IPS DF 4.7 (cell line): ENCODE measurements at regions not wholly inside any gene's neighbourhood (a gene's known extent, or its start where the extent isn't known, plus 50 kb on each side); places are given as distances from the start of the nearest gene placed in this dataset.

Experiments
- DNase-seq: peaks from one replicate; pipeline ENCODE4 v3.0.0-alpha.2; 2013; ENCODE audit warnings: low spot score; ENCODE audit errors: extremely low read depth

GRCh38 chr12:60844101-60844500 is 1248.3 kb downstream of the SLC16A7 start:
- no peak for DNase-seq

DNA sequence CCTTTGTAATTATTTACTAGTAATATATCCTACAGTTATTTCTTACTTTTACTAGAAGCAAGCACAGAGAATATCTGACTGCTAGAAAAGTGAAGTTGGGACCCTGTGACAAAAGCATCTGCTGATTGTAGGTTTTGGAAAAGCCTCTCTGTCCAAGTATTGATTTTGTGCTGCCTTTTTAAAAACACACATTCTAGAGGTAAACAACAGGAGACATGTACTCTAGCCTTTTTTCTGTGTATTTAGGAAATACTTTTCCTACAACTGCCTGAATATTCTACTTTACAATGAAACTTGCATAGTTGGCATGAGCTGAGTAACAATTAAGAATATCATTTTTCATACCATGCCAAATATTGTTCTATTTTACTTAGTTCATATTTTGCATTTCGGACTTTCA is 1249.0 kb downstream of the SLC16A7 start:
- DNase-seq = no peak

DNA sequence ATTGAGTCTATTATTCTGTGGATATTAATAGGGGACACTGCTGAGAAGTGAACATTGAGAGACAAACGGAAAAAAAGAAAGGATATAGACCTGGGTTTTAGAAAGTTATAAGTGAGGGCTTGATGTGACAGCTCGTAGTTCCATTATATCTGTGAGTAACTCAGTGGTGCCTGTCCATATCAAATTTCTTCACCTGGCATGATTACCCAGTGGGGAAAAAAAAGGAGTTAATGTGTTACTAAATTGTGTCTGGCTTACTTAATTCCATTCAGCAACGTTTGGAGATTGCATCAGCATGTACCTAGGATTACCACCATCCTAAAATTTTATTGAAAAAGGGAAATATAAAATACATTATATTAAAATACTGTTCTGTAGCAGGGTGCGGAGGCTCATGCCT is 1249.9 kb downstream of the SLC16A7 start:
- no peak for DNase-seq

GRCh38 chr12:60847281-60847680 is 1251.5 kb downstream of the SLC16A7 start:
- DNase-seq = no peak

DNA sequence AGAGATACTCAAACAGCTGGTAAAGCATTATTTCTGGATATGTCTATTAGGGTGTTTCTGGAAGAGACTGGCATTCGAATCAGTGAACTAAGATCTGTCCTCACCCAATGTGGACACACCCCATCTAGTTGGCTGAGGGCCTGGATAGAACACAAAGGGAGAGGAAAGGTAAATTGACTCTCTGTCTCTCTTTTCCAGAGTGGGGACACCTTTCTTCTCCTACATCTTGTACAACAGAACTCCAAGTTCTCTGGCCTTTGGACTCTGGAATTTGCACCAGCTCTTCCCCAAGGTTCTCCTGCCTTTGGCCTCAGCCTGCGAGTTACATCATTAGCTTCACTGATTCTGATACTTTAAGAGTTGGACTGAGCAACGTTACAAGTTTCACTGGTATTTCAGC is 1253.9 kb downstream of the SLC16A7 start:
- DNase-seq = no peak

DNA sequence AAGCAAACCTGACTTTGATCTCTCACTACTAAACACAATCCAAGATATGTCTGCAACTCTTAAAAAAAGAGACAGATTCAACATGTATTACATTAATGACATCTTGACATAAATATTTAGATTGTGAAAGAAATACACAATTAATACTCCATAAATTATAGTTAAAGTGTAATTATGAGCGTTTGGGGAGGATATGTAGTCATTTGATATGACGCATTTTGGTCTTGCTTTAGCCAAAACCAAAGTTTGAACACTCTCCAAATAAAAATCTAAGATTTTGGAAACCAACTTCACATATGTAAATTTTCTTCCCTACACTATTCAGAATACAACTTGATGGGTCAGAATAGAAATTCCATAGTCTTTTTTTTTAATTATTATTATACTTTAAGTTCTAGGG is 1257.6 kb downstream of the SLC16A7 start:
- no peak for DNase-seq

DNA sequence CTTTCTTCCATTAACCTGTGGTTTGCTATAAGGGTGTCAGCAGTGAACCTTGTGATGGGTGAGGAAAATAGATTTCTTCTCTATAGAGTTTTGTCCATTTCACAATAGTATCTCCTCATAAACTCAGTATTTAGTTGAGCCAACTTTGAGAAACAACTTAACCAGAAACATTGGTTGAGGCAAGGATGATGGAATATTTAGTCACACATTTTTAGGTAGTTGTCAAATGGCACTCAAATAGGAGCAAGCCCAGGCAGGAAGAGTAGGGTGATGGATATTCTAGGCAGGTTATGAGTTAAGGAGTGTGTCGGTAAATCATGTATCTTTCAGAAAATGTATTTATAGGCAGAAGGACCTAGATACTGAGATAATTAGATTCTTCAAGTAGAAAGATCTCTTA is 1267.6 kb downstream of the SLC16A7 start:
- DNase-seq = no peak

DNA sequence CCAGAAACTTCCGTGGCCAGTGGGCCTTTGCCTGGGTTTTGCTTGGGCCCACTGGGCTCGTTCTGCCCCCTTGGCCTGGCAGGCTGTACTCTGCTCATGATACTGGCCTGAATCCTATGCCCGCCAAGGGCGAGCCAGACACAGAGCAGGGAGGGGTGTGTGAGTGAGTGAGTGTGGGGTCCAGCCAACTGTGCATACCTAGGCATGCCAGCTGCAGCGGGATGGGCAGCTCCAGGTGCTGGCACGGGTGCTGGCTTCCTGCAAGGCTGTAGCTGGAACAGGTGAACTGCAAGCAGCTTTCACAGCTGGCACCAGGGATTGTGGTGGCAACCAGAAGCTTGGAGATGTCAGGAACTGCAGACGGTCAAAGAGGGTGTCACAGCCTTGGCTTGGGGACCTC is 1276.4 kb downstream of the SLC16A7 start:
- no peak for DNase-seq

GRCh38 chr12:60872850-60873713 is 1277.3 kb downstream of the SLC16A7 start:
- no peak for DNase-seq

DNA sequence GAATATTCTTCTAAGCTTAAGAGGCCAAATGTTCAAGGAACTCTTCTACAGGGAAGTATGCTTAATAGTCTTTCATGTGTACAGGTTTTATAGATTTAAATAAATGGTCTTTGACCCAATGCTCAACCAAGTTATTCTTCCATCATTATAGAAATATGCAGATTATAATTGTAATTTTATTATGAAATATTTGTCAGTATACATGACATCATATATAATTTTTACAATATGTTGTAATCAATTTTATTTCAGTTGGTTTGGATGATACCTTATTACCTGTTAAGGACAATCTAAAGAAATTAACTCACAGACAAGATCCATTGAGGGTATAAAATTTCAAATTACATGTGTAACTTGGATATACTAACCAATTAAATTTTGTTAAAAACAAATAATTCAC is 1278.3 kb downstream of the SLC16A7 start:
- DNase-seq = no peak

DNA sequence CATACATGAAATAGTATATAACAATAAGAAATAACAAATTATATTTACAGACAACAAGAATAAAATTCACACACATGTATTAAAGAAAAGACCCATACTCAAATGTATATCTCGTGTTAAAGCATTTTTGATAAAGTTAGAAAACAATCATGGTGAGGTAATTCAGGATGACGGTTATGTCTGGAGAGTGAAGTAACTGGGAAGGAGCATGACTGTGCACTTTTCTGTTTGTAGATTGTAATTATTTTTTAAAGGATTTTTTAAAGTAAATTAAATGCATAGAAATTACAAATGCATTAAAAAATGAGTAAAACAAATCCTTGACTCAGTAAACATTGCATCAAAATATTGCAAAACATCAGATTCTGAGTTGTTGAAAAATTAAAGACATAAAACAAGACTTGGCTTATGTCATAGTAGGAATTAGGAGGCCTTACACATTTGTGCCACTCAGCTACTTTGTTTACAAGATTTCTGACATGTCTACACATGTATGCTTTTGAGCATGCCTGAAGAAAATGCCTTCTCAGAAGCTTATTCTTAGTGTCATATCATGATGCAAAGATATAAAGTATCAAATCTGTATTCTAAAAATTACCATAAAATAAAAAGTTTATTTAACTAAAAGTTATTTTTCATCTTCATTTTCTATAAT is 1325.1 kb downstream of the SLC16A7 start:
- no peak for DNase-seq

GRCh38 chr12:60921541-60921940 is 1325.7 kb downstream of the SLC16A7 start:
- no peak for DNase-seq

DNA sequence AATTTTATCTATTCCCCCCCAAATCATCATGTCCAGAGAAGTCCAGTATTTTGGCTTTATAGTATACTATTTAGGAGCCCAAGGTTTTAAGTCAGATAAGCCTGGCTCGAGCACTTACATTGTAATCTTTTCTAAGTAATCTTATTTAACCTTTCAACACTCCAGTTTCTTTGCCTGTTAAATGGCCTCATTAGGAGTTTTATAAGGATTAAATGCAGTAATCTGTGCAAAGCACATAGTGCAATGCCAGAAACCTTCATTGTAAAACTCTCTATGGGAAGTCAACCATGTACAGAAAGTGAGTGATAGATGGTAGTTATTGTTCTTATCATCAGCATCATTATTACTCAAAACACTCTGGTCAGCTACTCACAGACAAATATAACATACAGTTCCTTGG is 1330.4 kb downstream of the SLC16A7 start:
- no peak for DNase-seq

- no peak for DNase-seq
Observed at GRCh38 chr12:60930151-60930550, 1330.1 kb upstream of the USP15 start.

DNA sequence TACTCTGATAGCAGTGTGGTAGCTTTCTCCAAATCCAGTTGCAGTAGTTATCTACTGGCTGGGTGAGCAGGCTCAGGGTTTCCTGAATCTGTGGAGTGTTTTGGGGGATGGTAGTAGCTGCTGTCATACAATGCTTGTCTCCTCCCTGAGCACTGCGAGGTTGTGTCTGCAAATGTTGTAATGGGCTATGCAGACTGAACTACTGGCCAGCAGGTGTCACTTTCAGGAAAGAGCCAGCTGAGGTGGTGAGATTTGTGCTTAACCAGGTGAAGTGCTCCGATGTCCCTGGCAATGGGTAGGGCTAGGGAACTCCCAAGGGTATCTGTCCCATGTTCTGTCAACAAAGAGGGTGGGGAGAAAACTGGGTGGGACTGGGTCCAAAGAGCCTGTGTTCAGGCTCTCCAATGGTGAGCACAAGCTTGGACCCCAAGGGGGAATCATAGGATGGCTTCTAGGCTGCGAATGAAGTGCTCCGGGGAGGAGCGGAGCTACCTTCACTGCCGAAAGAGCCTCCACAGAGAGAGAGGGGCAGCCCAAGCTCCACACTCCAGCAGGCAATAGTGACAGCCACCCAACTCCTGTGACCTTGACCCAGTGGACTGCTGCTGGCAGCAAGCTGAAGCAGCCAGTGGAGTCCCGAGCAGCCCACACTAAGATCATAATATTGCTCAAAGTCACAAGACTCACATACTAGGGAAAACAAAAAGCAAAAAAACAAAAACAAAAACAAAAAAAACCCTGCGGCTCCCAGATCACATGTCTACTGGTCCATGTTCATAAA is 1324.0 kb upstream of the USP15 start:
- peak; percentile 30 for DNase-seq

- no peak for DNase-seq
Observed at GRCh38 chr12:60947533-60947932, 1312.7 kb upstream of the USP15 start.

- DNase-seq = no peak
Observed at GRCh38 chr12:60967128-60967527, 1293.1 kb upstream of the USP15 start.

DNA sequence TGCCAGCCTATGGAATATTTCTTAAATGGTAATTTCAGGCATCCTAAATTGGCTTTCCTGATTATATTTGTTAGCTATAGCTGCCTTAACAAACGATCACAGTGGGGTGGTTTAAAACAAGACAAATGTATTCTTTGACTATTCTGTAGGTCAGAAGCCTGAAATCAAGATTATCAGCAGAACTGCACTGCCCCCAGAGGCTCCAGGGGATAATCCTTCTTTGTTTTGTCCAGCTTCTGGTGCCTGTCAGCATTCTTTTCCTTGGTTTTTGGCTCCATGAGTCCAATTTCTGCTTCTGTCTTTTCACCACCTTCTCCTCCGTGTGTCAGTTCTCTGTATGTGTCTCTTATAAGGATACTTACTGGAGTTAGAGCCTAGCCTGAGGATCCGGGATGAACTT is 1282.2 kb upstream of the USP15 start:
- no peak for DNase-seq

DNA sequence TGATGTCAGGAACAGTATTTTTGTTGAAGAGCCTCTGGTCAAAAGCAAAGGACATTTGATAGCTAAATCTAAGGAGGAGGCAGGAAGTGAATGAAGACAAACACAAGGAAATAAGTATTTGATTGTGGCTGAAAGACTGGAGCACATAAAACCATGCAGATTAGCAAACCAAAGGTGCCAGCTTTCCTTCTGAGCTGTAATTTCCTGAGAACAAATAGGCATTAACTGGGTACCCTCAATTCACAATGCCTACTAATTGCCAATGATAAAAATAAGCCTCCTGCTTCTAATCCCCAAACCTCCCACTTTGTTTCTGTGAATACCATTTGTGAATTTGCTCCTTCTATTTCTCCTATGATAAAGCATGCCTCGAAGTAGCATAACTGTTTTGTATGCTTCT is 1279.6 kb upstream of the USP15 start:
- DNase-seq = no peak

GRCh38 chr12:60981473-60981872 is 1278.7 kb upstream of the USP15 start:
- no peak for DNase-seq

GRCh38 chr12:60992087-60992486 is 1268.1 kb upstream of the USP15 start:
- DNase-seq = no peak

DNA sequence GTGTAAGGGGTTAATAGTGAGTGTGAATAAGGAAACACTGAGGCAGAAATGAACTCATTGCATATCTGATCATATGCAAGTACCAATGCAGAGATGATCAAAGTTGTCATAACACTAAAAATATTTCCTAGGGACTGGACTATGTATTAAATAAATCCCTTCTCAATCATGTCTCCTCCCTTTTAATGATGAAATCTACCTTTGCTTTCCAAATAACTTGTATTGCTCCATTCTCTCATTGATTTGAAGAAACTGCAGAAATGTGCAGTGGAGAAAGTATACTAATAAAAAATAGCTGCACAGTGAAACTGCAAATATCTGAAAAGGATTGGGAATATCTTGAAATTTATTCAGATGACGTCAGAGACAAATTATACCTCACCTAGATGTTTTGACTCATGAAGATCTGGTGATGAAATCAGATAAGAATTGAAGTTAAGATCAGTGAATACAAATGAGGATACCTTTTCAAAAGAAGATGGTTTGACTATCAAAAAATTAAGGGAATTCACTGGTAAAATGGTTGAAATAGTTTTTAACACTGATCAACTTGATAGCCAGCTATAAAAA is 1264.9 kb upstream of the USP15 start:
- DNase-seq = no peak
